HG02852 (cell line): ENCODE measurements at regions not wholly inside any gene's neighbourhood (a gene's known extent, or its start where the extent isn't known, plus 50 kb on each side); places are given as distances from the start of the nearest gene placed in this dataset.
A peak's percentile ranks its signal among the peaks of the same experiment; 100 is the strongest.

Experiments used
- ATAC-seq: cut with Tn5 transposase; IDR thresholded peaks from one replicate; pipeline ENCODE4 v1.9.1; 2021; ENCODE audit warnings: mild to moderate bottlenecking, moderate library complexity; ENCODE audit not compliant: unreplicated experiment

- no peak for ATAC-seq
Observed at GRCh38 chr1:191558379-191558778, 599.9 kb upstream of the RGS18 start.

- ATAC-seq = no peak
Observed at GRCh38 chr1:191561276-191561675, 597.0 kb upstream of the RGS18 start.

- ATAC-seq = no peak
Observed at GRCh38 chr1:191564275-191564674, 594.0 kb upstream of the RGS18 start.

GRCh38 chr1:191572479-191572878, 585.8 kb upstream of the RGS18 start:
- ATAC-seq = no peak

GRCh38 chr1:191575180-191575579, 583.1 kb upstream of the RGS18 start:
- no peak for ATAC-seq

- no peak for ATAC-seq
Observed at GRCh38 chr1:191575746-191576145, 582.5 kb upstream of the RGS18 start.

GRCh38 chr1:191577213-191577612, 581.0 kb upstream of the RGS18 start:
- no peak for ATAC-seq

- ATAC-seq = no peak
Observed at GRCh38 chr1:191578281-191578680, 580.0 kb upstream of the RGS18 start.

GRCh38 chr1:191579019-191579418, 579.2 kb upstream of the RGS18 start:
- no peak for ATAC-seq

- peak; percentile 84 for ATAC-seq
Observed at GRCh38 chr1:191582169-191582568, 576.1 kb upstream of the RGS18 start.

- no peak for ATAC-seq
Observed at GRCh38 chr1:191585095-191585494, 573.2 kb upstream of the RGS18 start.

- no peak for ATAC-seq
Observed at GRCh38 chr1:191588905-191589304, 569.4 kb upstream of the RGS18 start.

- no peak for ATAC-seq
Observed at GRCh38 chr1:191589536-191589935, 568.7 kb upstream of the RGS18 start.

- no peak for ATAC-seq
Observed at GRCh38 chr1:191590578-191590977, 567.7 kb upstream of the RGS18 start.

GRCh38 chr1:191592039-191592438, 566.2 kb upstream of the RGS18 start:
- ATAC-seq = no peak

- no peak for ATAC-seq
Observed at GRCh38 chr1:191592907-191593306, 565.4 kb upstream of the RGS18 start.

GRCh38 chr1:191595170-191595569, 563.1 kb upstream of the RGS18 start:
- no peak for ATAC-seq

- no peak for ATAC-seq
Observed at GRCh38 chr1:191608367-191608766, 549.9 kb upstream of the RGS18 start.

GRCh38 chr1:191609305-191609704, 549.0 kb upstream of the RGS18 start:
- no peak for ATAC-seq

GRCh38 chr1:191615101-191615821, 543.0 kb upstream of the RGS18 start:
- ATAC-seq = no peak

GRCh38 chr1:191618181-191618580, 540.1 kb upstream of the RGS18 start:
- no peak for ATAC-seq

GRCh38 chr1:191620883-191621282, 537.4 kb upstream of the RGS18 start:
- ATAC-seq = no peak

- no peak for ATAC-seq
Observed at GRCh38 chr1:191624044-191624443, 534.2 kb upstream of the RGS18 start.
